Cardiac fibroblast (primary cell): ENCODE measurements at regions not wholly inside any gene's neighbourhood (a gene's known extent, or its start where the extent isn't known, plus 50 kb on each side); places are given as distances from the start of the nearest gene placed in this dataset.

Experiments used
- DNase-seq, 2 donors: peaks; one replicate each; pipeline versions ENCODE4 v3.0.0 to v3.0.0-alpha.2; 2010; ENCODE audit warnings: low read depth in 2 of 2
- H3K4me3 ChIP-seq, 2 donors: replicated peaks in 1 of 2; 1 replicate in 1 of 2; 2 replicates in 1 of 2; pipeline ENCODE4 v1.5.1; 2011; ENCODE audit warnings: low read depth in 2 of 2, low read length in 2 of 2, mild to moderate bottlenecking in 2 of 2, moderate library complexity in 1 of 2
- TF ChIP-seq, protein P1 (sequence below): IDR thresholded peaks from one replicate; pipeline ENCODE4 v1.5.1; 2011; ENCODE audit warnings: low read depth, mild to moderate bottlenecking, low read length, inconsistent platforms

DNA sequence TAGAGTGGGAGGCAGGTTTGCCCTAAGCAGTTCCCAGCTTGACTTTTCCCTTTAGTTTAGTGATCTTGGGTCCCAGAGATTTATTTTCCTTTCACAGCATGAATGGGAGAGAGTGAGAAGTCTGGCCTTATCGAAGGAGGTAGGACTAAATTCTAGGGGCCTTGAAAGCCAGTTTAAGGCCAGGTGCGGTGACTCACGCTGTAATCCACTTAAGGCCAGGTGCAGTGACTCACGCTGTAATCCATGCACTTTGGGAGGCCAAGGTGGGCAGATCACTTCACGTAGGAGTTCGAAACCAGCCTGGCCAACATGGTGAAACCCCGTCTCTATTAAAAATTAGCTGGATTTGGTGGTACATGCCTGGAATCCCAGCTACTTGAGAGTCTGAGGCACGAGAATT is 392.2 kb downstream of the ACTR3B start:
- H3K4me3 ChIP-seq = no peak overlapping the region
- TF ChIP-seq, protein P1, sequence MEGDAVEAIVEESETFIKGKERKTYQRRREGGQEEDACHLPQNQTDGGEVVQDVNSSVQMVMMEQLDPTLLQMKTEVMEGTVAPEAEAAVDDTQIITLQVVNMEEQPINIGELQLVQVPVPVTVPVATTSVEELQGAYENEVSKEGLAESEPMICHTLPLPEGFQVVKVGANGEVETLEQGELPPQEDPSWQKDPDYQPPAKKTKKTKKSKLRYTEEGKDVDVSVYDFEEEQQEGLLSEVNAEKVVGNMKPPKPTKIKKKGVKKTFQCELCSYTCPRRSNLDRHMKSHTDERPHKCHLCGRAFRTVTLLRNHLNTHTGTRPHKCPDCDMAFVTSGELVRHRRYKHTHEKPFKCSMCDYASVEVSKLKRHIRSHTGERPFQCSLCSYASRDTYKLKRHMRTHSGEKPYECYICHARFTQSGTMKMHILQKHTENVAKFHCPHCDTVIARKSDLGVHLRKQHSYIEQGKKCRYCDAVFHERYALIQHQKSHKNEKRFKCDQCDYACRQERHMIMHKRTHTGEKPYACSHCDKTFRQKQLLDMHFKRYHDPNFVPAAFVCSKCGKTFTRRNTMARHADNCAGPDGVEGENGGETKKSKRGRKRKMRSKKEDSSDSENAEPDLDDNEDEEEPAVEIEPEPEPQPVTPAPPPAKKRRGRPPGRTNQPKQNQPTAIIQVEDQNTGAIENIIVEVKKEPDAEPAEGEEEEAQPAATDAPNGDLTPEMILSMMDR = no peak
- DNase-seq = no peak

DNA sequence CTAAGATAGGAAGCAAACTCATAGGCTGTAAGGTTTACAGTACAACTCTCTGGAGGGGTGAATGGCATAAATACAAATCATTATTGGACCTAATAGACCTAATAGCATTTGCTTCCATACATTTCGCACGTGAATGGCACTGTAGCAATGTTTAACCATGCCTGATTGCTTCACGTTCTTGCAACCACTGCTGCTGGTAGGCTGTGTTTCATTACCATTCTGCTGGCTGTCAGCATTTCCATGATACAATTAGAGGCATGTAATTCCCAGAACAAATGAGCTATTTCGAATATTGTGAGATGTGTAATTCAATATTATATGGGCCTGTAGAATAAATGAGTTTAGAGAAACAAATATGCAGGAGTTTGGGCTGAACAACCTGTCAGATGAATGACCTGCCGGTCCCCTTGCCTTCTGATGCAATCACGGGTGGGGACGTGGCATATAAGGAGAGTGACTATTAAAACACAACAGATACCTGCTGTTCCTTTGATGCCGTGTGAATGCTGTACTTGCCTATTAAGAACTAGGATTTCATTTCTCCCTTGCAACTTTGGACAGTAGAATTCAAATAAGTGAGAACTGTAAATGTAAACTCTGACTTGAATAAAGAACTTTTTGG is 393.4 kb downstream of the ACTR3B start:
- no peak for DNase-seq
- TF ChIP-seq, protein P1 = no peak
- no peak overlapping the region for H3K4me3 ChIP-seq

DNA sequence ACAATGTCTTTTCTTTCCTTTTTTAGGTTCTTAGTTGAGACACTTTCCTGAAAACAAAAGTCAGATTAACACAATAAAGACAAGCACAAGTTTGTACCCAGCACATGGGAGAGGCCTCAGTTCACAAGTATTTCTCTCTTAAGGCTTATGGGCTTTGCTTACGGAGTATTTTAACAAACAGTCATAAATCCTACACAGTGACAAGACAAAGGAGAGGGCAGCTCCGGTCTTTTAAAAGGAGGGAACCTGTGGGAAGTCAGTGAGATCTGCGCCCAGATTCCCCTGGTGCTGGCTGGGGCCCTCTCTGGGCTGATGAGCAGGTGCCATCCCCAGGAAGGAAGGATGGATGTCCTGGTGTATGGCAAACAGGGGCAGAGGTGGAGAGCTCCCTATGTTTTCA is 398.6 kb downstream of the ACTR3B start:
- no peak for DNase-seq
- TF ChIP-seq, protein P1 = no peak
- no peak overlapping the region for H3K4me3 ChIP-seq

DNA sequence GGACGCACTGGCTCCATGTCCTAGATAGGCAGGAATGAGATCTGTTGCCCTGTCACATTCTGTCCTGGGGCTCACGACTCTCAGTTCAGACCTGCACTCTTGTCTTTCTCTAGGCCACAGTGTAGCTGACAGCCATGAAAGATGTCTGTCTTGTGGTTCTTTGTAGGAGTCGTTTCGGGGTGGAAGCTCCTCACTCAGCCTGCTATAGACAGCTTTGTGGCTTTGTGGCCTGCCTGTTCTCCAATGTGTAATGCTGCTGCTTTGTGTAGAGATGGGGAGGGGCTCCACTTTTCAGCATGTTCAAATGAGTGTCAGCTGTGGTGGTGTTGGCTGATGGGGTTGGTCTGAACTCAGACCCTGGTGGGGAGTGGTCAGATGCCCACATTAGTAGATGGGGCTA is 410.7 kb downstream of the ACTR3B start:
- no peak for DNase-seq
- no peak overlapping the region for H3K4me3 ChIP-seq
- TF ChIP-seq, protein P1 = no peak

DNA sequence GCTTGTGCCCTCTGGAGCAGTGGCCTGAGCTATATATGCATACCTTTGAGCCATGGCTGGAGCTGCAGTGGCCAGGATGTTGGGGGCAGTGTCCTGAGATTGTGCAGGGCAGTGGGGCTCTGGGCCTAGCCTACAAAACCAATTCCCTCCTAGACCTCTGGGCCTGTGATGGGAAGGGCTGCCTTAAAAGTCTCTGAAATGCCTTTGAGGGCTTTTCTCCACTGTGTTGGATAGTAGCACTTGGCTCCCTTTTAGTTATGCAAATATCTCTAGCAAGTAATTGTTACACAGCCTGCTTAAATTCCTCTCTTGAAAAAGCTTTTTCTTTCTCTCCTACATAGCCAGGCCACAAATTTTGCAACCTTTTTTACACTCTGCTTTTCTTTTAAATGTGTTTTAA is 426.4 kb downstream of the ACTR3B start:
- TF ChIP-seq, protein P1 = no peak
- no peak for DNase-seq

DNA sequence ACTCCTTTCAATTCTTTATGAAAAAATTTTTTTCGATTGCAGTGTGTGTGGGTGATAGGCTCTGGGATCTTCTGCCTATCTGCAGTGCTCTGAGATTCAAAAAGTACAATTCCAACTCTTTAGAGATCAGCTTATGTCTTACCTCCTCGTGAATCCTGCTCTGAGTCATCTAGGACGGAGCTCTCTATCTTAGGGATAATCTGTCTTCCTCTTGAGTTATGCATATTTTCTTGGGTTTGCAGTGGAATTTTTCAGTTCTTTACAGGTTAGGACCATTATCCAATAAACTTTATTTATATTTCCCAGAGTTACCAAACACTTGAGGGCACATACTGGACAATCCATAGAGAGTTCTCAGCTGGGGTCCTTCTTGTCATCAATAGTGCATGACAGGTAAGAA is 428.6 kb downstream of the ACTR3B start:
- no peak overlapping the region for H3K4me3 ChIP-seq
- TF ChIP-seq, protein P1 = no peak
- no peak for DNase-seq

More for the DNA sequence above, 426.4 kb downstream of the ACTR3B start:
- no peak overlapping the region for H3K4me3 ChIP-seq

DNA sequence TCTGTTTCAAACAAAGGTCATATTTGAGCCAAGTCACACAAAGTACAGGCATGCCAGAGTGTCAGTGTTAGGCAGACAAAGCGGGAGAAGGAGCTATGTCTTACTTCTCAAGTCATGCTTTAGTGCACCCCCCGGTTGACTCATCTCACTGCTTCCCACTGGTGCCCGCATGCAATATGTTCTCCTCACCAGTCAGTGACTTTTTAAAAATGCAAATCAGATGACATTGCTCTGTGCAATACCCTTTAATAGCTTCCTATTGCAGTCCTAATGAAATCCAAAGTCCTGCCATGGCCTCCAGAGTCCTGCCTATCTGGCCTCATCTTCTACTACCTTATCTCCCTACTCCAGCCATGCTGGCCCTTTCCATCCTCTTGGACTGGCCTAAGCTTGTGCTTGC is 429.1 kb downstream of the ACTR3B start:
- H3K4me3 ChIP-seq = no peak overlapping the region
- TF ChIP-seq, protein P1 = no peak
- no peak for DNase-seq
